ENCODE measurements at regions not wholly inside any gene's neighbourhood (a gene's known extent, or its start where the extent isn't known, plus 50 kb on each side); places are given as distances from the start of the nearest gene placed in this dataset.
A peak's percentile ranks its signal among the peaks of the same experiment; 100 is the strongest.

- no peak for DNase-seq
Observed at GRCh38 chr11:27287205-27287604, 75.8 kb downstream of the CCDC34 start.

- DNase-seq: no peak
Observed at GRCh38 chr11:27285761-27286160, 77.3 kb downstream of the CCDC34 start.

GRCh38 chr11:27282806-27283205 is 80.2 kb downstream of the CCDC34 start:
- no peak for DNase-seq

- peak; percentile 35 for DNase-seq
Observed at GRCh38 chr11:27281740-27282590, 81.0 kb downstream of the CCDC34 start.

- no peak for DNase-seq
Observed at GRCh38 chr11:27281276-27281675, 81.7 kb downstream of the CCDC34 start.

- DNase-seq: no peak
Observed at GRCh38 chr11:27280140-27280539, 82.9 kb downstream of the CCDC34 start.

- no peak for DNase-seq
Observed at GRCh38 chr11:27279460-27279859, 83.6 kb downstream of the CCDC34 start.

GRCh38 chr11:27277843-27278242 is 85.2 kb downstream of the CCDC34 start:
- no peak for DNase-seq

- no peak for DNase-seq
Observed at GRCh38 chr11:27276141-27276540, 86.9 kb downstream of the CCDC34 start.

GRCh38 chr11:27274854-27275395 is 88.1 kb downstream of the CCDC34 start:
- no peak for DNase-seq

- no peak for DNase-seq
Observed at GRCh38 chr11:27266125-27266524, 96.9 kb downstream of the CCDC34 start.

GRCh38 chr11:27263986-27264385 is 99.0 kb downstream of the CCDC34 start:
- DNase-seq: no peak

- no peak for DNase-seq
Observed at GRCh38 chr11:27263046-27263445, 100.0 kb downstream of the CCDC34 start.

GRCh38 chr11:27255447-27255828 is 107.6 kb downstream of the CCDC34 start:
- no peak for DNase-seq

GRCh38 chr11:27254744-27255446 is 108.1 kb downstream of the CCDC34 start:
- DNase-seq: no peak

GRCh38 chr11:27253224-27253623 is 109.8 kb downstream of the CCDC34 start:
- no peak for DNase-seq

- DNase-seq: no peak
Observed at GRCh38 chr11:27250867-27251665, 111.9 kb downstream of the CCDC34 start.

- no peak for DNase-seq
Observed at GRCh38 chr11:27248576-27249509, 114.2 kb downstream of the CCDC34 start.

- no peak for DNase-seq
Observed at GRCh38 chr11:27247660-27248059, 115.4 kb downstream of the CCDC34 start.

- no peak for DNase-seq
Observed at GRCh38 chr11:27246925-27247324, 116.1 kb downstream of the CCDC34 start.

- DNase-seq: no peak
Observed at GRCh38 chr11:27244900-27245299, 118.1 kb downstream of the CCDC34 start.

- DNase-seq: no peak
Observed at GRCh38 chr11:27242591-27242990, 120.4 kb downstream of the CCDC34 start.
